ENCODE measurements at regions not wholly inside any gene's neighbourhood (a gene's known extent, or its start where the extent isn't known, plus 50 kb on each side); places are given as distances from the start of the nearest gene placed in this dataset.
A peak's percentile ranks its signal among the peaks of the same experiment; 100 is the strongest.

DNA sequence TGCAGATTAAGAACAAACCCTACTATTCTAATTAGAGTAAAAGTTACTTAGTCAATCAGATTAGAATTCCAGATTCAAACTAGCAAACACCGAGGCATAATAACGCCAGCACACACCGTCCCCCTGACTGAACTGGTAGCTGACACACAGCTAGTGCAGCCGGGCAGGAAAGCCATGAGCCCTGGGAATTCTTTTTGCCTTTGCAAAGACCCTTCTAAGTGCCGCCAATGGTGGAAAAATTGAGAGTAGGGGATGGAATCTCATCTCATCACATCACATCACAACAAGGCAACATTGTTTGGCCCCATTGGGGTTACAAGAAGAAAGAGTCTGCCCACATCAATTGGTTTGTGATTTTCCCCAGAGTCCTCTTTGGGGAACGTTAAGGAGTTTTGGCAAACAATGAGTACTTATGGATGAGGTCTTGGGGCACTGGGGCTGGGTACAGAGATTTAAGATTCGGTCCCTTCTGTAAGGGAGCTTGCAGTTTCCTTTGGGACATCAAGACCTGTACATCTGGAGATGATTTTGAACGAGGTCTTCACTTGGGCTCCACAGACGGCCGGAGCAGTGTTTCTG is 120.4 kb upstream of the MEF2A start:
- FAIRE-seq, result no peak
- TF ChIP-seq, protein P1, sequence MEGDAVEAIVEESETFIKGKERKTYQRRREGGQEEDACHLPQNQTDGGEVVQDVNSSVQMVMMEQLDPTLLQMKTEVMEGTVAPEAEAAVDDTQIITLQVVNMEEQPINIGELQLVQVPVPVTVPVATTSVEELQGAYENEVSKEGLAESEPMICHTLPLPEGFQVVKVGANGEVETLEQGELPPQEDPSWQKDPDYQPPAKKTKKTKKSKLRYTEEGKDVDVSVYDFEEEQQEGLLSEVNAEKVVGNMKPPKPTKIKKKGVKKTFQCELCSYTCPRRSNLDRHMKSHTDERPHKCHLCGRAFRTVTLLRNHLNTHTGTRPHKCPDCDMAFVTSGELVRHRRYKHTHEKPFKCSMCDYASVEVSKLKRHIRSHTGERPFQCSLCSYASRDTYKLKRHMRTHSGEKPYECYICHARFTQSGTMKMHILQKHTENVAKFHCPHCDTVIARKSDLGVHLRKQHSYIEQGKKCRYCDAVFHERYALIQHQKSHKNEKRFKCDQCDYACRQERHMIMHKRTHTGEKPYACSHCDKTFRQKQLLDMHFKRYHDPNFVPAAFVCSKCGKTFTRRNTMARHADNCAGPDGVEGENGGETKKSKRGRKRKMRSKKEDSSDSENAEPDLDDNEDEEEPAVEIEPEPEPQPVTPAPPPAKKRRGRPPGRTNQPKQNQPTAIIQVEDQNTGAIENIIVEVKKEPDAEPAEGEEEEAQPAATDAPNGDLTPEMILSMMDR (IDR thresholded peaks at IDR 0.05; ENCODE audit: borderline replicate concordance, extremely low read depth, insufficient read depth), result no peak

DNA sequence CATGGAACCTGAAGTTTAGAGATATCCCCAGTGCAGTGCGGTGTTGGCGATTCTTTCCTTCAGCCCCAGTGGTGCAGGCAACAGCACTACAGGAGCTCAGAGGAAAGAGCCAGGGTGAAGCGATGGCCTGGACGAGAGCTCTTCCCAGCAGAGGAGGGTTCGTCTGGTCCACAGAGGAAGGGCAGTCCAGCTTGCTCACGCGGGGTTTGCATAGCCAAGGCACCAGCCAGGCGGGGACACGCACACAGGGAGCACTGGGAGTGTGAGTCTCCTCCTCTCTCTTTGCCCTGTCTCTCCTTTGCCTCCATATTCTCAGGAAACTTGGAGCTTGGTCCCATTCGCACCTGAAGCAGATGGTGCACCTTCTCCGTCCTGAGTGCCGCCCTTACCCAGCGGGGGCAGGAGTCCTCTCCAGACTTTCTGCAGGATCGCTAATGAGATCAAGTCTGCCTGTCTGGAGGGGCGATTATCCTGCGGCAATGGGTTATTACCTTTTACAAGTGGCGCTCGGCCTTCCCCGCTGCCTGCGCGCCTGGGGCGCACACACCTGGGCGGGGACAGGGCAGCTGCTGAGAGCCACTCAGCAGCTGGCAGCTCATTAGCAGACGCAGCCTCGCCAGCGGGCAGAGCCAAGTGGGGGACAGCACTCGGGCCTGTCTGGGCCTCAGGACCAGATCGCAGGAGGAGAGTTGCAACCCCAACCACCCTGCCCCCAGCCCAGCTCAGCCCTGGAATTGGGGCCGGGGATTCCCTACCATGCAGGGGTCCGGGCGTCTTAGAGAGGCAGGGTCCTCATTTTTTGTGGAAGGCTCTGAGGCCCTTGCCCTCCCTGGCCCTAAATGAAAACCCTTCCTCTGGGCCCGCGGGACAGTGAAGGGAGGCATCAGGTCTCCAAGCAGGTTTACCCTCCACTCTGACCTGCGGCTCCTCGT is 119.0 kb upstream of the MEF2A start:
- DNase-seq (peak in 2 of 5 donors; percentile 29 to 38), FAIRE-seq (no peak)
- Histone ChIP-seq H3K4me3 (ENCODE audit: low read length in 3 of 3) (no peak overlapping the region), H3K27ac (ENCODE audit: low read depth in 2 of 2, low read length in 2 of 2) (no peak overlapping the region), H3K9ac (ENCODE audit: low read length in 3 of 3) (no peak overlapping the region), H3K27me3 (ENCODE audit: control insufficient read depth, insufficient read depth, low read length) (no peaks in the 10 kb centered on the region), H3K9me3 (ENCODE audit: control insufficient read depth in 2 of 3, insufficient read depth in 1 of 3, low read length in 3 of 3) (no peaks in the 10 kb centered on the region), H3K4me1 (ENCODE audit: control insufficient read depth in 2 of 3, insufficient read depth in 2 of 3, low read depth in 1 of 3, low read length in 3 of 3) (peaks cover 3 to 26% (median 14%) of the 10 kb centered on the region in 3 donors), H3K36me3 (ENCODE audit: control insufficient read depth in 2 of 3, insufficient read depth in 3 of 3, low read length in 3 of 3) (no peaks in the 10 kb centered on the region)
- intact Hi-C loops (cut with DNase I), result no loop called here
- TF ChIP-seq, protein P1 (IDR thresholded peaks at IDR 0.05; ENCODE audit: borderline replicate concordance, extremely low read depth, insufficient read depth), result no peak

More for the DNA sequence above, 120.4 kb upstream of the MEF2A start:
- intact Hi-C loops (cut with DNase I), result no loop called here
- peaks cover 3 to 25% (median 22%) of the 10 kb centered on the region in 3 donors for H3K4me1 ChIP-seq (ENCODE audit: control insufficient read depth in 2 of 3, insufficient read depth in 2 of 3, low read depth in 1 of 3, low read length in 3 of 3)
- H3K4me3 ChIP-seq (ENCODE audit: low read length in 3 of 3), result no peak overlapping the region
- H3K9me3 ChIP-seq (ENCODE audit: control insufficient read depth in 2 of 3, insufficient read depth in 1 of 3, low read length in 3 of 3), result no peaks in the 10 kb centered on the region
- no peaks in the 10 kb centered on the region for H3K36me3 ChIP-seq (ENCODE audit: control insufficient read depth in 2 of 3, insufficient read depth in 3 of 3, low read length in 3 of 3)
- H3K27ac ChIP-seq (ENCODE audit: low read depth in 2 of 2, low read length in 2 of 2), result peak overlapping the region; percentile 38 to 52
- no peak for DNase-seq
- no peak overlapping the region for H3K9ac ChIP-seq (ENCODE audit: low read length in 3 of 3)
- H3K27me3 ChIP-seq (ENCODE audit: control insufficient read depth, insufficient read depth, low read length), result no peaks in the 10 kb centered on the region

DNA sequence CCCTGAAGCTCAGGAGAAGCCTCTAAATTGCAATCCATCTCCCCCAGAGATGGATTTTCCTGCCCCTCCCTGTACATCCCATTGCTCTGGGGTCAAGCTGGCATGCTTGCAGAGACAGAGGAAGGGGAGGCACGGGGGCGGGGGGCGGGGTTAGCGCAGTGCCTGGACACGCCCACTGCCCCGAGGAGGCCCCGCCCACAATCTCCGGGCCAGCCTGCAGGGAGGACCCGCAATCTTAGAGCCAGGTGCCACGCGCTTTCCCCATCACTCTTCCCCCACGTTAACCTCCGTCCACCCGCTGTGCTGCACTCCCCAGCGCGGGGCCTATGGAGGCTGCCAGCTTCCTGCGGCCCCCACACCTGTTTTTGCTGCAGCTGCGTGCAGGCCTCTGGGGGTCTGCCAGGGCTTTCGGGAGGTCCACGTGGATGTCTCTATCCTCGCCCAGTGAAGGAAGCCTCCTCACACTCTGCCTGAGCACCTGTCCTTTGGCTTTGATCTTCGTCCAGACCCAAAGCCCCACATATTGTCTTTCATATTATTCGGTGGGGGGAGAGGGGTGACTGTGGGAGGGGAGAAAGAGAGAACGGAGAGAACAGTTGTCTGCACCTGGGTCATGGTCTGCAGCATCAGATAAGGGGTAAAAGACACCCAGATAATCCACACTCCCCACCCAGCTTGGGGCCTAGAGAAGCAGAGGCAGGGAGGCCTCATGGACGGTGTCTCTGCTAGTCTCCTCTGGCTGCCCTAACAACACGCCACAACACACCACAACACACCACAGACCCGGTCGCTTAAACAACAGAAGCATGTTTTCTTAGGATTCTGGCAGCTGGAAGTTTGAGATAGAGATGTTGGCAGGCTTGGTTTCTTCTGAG is 118.0 kb upstream of the MEF2A start:
- no peak for FAIRE-seq
- no peaks in the 10 kb centered on the region for H3K27me3 ChIP-seq (ENCODE audit: control insufficient read depth, insufficient read depth, low read length)
- H3K9me3 ChIP-seq (ENCODE audit: control insufficient read depth in 2 of 3, insufficient read depth in 1 of 3, low read length in 3 of 3), result no peaks in the 10 kb centered on the region
- intact Hi-C loops (cut with DNase I), result no loop called here
- no peak overlapping the region for H3K4me3 ChIP-seq (ENCODE audit: low read length in 3 of 3)
- DNase-seq, result peak in 4 of 5 donors; percentile 60 to 81 (median 69)
- no peak overlapping the region for H3K27ac ChIP-seq (ENCODE audit: low read depth in 2 of 2, low read length in 2 of 2)
- H3K9ac ChIP-seq (ENCODE audit: low read length in 3 of 3), result no peak overlapping the region
- TF ChIP-seq, protein P1 (IDR thresholded peaks at IDR 0.05; ENCODE audit: borderline replicate concordance, extremely low read depth, insufficient read depth), result no peak
- H3K36me3 ChIP-seq (ENCODE audit: control insufficient read depth in 2 of 3, insufficient read depth in 3 of 3, low read length in 3 of 3), result no peaks in the 10 kb centered on the region
- H3K4me1 ChIP-seq (ENCODE audit: control insufficient read depth in 2 of 3, insufficient read depth in 2 of 3, low read depth in 1 of 3, low read length in 3 of 3), result peaks cover 2 to 29% (median 18%) of the 10 kb centered on the region in 3 donors
